ENCODE measurements at regions not wholly inside any gene's neighbourhood (a gene's known extent, or its start where the extent isn't known, plus 50 kb on each side); places are given as distances from the start of the nearest gene placed in this dataset.

DNA sequence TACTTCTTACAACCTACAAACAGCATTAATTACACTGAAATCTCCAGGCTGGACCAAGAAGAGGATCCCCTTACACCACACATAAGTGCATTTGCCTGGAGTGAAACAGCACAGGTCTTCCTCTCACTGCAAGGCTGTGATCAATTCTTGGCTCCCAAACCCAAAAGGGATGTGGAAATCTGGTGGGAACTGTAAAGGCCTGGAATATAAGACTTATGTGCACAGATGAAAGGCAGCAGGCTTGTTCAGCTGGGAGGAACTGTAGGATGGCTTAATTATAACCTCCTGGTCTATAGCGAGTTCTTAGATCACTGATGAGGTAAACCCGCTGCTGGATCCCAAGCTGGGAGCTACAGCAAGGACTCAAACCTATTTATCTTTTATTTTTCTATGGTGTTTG is 182.9 kb upstream of the TNC start:
- no peak overlapping the region for H3K27ac ChIP-seq (ENCODE audit: low read depth, low read length, severe bottlenecking)
- 81% methylated on average over 2 of the region's 2 CpGs; no CpG with 5 or more reads in 1 of the 2 experiments for WGBS, 2 experiments (ENCODE audit: insufficient coverage in 2 of 2)

DNA sequence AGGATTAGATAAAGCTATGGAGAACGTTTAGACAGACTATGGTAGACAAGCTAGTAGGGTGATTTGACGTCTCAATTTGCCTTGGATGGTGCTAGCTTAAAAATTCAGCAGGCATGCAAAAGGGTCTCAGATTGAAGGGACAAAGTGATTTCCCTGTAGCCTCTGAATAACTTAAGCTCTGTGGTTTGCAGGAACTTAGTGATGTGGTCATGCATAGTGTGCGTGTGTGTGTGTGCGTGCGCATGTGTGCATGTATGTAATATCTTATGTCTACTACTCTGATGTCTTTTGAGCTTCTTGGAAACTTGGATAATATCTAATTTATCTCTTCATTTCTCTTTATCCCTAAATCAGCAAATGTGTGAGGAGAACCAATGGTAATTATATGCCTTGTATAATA is 183.6 kb upstream of the TNC start:
- no peaks in the 10 kb centered on the region for H3K4me1 ChIP-seq (ENCODE audit: control insufficient read depth, insufficient read depth, low read length, poor library complexity, severe bottlenecking)
- H3K27ac ChIP-seq (ENCODE audit: low read depth, low read length, severe bottlenecking), result no peak overlapping the region
- 86 to 93% methylated on average over 2 of the region's 5 CpGs for WGBS, 2 experiments (ENCODE audit: insufficient coverage in 2 of 2)
- no peak overlapping the region for H3K4me3 ChIP-seq (ENCODE audit: extremely low read depth, insufficient read depth, low read length, poor library complexity, severe bottlenecking)
- H3K9me3 ChIP-seq (ENCODE audit: control insufficient read depth, low read length), result no peaks in the 10 kb centered on the region
- no peaks in the 10 kb centered on the region for H3K36me3 ChIP-seq (ENCODE audit: control insufficient read depth, insufficient read depth, low read length)

More for the DNA sequence above, 182.9 kb upstream of the TNC start:
- no peaks in the 10 kb centered on the region for H3K9me3 ChIP-seq (ENCODE audit: control insufficient read depth, low read length)
- no peaks in the 10 kb centered on the region for H3K36me3 ChIP-seq (ENCODE audit: control insufficient read depth, insufficient read depth, low read length)
- H3K4me1 ChIP-seq (ENCODE audit: control insufficient read depth, insufficient read depth, low read length, poor library complexity, severe bottlenecking), result no peaks in the 10 kb centered on the region
- no peak overlapping the region for H3K4me3 ChIP-seq (ENCODE audit: extremely low read depth, insufficient read depth, low read length, poor library complexity, severe bottlenecking)

DNA sequence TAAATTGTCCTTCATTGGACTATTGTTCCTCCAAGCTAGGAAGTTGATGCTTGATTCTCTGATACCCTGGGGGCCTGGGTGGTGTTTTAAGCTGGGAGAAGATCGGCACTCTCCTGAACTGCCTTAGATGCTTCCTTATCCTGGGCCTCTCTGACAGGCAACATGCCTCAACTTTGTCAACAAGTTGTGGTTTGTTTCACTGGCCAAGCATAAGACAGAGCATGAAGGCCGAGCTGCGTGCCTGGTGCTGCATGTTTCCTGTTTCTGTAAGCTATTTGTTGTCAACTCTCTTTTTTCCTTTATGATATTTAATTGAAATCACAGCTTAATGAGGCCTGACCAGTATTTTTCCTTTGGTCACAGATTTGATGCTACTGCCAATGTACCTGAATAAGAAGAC is 187.6 kb upstream of the TNC start:
- 85% methylated on average over 2 of the region's 3 CpGs; no CpG with 5 or more reads in 1 of the 2 experiments for WGBS, 2 experiments (ENCODE audit: insufficient coverage in 2 of 2)
- no peak overlapping the region for H3K27ac ChIP-seq (ENCODE audit: low read depth, low read length, severe bottlenecking)

DNA sequence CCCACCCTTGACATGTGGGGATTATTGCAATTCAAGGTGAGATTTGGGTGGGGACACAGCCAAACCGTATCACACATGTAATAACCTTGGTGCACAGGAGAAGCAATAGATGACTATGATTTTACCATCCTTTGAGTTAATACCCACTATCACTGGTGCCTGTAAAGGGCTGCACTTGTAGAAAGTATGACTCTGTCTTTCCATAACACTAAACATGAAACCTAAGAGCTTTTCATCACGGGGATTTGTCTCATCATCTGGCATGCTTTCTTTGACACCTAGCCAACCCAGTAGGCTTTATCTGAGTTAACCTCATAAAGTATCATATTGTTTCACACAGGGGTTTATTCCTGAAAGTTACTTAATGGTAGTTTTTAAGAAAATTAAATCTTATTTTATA is 188.9 kb upstream of the TNC start:
- 100% methylated on average over 1 of the region's 2 CpGs; no CpG with 5 or more reads in 1 of the 2 experiments for whole genome bisulfite sequencing, 2 experiments (ENCODE audit: insufficient coverage in 2 of 2)
- no peaks in the 10 kb centered on the region for H3K36me3 ChIP-seq (ENCODE audit: control insufficient read depth, insufficient read depth, low read length)
- no peak overlapping the region for H3K27ac ChIP-seq (ENCODE audit: low read depth, low read length, severe bottlenecking)
- no peak overlapping the region for H3K4me3 ChIP-seq (ENCODE audit: extremely low read depth, insufficient read depth, low read length, poor library complexity, severe bottlenecking)
- H3K9me3 ChIP-seq (ENCODE audit: control insufficient read depth, low read length), result peaks cover under 1% of the 10 kb centered on the region
- no peaks in the 10 kb centered on the region for H3K4me1 ChIP-seq (ENCODE audit: control insufficient read depth, insufficient read depth, low read length, poor library complexity, severe bottlenecking)

More for the DNA sequence above, 187.6 kb upstream of the TNC start:
- no peaks in the 10 kb centered on the region for H3K9me3 ChIP-seq (ENCODE audit: control insufficient read depth, low read length)
- H3K36me3 ChIP-seq (ENCODE audit: control insufficient read depth, insufficient read depth, low read length), result no peaks in the 10 kb centered on the region
- H3K4me1 ChIP-seq (ENCODE audit: control insufficient read depth, insufficient read depth, low read length, poor library complexity, severe bottlenecking), result no peaks in the 10 kb centered on the region
- H3K4me3 ChIP-seq (ENCODE audit: extremely low read depth, insufficient read depth, low read length, poor library complexity, severe bottlenecking), result no peak overlapping the region

DNA sequence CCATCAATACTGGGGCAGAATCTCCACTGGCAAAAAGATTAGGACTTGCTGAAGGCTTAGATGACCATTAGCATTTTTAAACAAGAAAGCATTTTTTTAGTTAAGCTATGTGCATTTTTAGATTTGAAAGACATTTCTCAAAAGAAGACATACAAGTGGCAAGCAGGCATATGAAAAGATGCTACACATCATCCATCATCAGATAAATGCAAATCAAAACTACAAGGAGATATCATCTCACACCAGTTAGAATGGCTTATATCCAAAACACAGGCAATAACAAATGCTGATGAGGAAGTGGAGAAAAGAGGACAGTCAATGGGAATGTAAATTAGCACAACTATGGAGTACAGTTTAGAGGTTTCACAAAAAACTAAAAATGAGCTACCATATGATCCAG is 195.6 kb upstream of the TNC start:
- H3K4me3 ChIP-seq (ENCODE audit: extremely low read depth, insufficient read depth, low read length, poor library complexity, severe bottlenecking), result no peak overlapping the region

DNA sequence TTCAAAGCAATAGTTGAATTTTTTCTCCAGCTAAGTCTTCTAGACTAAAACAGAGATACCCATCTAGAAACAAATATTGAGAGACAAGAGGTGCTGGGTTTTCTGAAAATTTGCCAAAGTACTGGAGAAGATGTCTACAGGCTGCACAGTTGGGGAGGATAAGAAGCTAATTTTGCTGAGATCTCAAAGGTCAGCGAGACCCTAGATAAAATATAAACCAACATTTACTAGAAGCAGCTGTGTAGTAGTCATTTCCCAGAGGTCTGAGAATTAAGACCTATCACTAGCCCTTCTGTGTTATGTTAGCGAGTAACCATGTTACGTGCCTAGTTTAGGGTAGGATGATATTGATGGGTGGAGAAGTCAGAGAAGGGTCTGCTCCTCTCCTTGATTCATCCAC is 208.5 kb upstream of the TNC start:
- Histone ChIP-seq H3K4me3 (ENCODE audit: extremely low read depth, insufficient read depth, low read length, poor library complexity, severe bottlenecking) (no peak overlapping the region), H3K9me3 (ENCODE audit: control insufficient read depth, low read length) (no peaks in the 10 kb centered on the region), H3K36me3 (ENCODE audit: control insufficient read depth, insufficient read depth, low read length) (no peaks in the 10 kb centered on the region), H3K27ac (ENCODE audit: low read depth, low read length, severe bottlenecking) (no peak overlapping the region), H3K4me1 (ENCODE audit: control insufficient read depth, insufficient read depth, low read length, poor library complexity, severe bottlenecking) (peaks cover 9% of the 10 kb centered on the region)
- WGBS, 2 experiments (ENCODE audit: insufficient coverage in 2 of 2), result no CpG with 5 or more reads among the region's 3 CpGs

More for the DNA sequence above, 195.6 kb upstream of the TNC start:
- Histone ChIP-seq H3K4me1 (ENCODE audit: control insufficient read depth, insufficient read depth, low read length, poor library complexity, severe bottlenecking) (no peaks in the 10 kb centered on the region), H3K9me3 (ENCODE audit: control insufficient read depth, low read length) (peaks cover 11% of the 10 kb centered on the region), H3K36me3 (ENCODE audit: control insufficient read depth, insufficient read depth, low read length) (no peaks in the 10 kb centered on the region), H3K27ac (ENCODE audit: low read depth, low read length, severe bottlenecking) (no peak overlapping the region)

DNA sequence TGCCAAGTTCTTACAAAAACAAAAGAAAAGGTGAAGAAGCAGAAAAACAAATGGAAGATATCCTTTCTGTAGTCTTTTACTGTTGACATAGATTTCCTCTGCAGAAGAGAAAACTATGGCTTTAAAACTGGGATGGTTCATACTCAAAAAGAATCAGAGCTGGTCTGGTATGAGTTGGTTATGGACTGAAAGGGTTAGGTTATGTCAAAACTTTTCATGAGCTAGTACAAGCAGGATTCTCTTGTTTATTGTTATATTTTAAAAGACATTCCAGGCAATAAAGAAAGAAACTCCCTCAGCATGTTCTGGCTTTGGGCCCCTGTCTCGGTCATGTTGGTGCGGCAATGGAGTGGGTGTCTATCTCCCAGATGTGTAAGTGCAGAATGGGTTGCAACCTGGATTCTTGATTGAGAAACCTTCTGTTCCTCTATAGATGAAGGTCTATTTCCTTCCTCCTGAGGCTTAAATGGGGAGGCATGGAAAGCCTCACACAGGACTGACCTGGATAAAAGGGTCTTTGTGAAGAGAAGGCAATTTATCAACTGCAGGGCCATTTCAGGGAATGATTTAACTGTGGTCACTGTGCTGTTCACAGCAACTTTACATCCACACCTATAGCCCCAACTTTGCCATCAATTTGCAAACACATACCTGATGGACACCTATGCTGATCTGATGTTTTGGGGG is 209.6 kb upstream of the TNC start:
- no peak overlapping the region for H3K4me3 ChIP-seq (ENCODE audit: extremely low read depth, insufficient read depth, low read length, poor library complexity, severe bottlenecking)
- peak overlapping the region; percentile 68 for H3K27ac ChIP-seq (ENCODE audit: low read depth, low read length, severe bottlenecking)
- H3K4me1 ChIP-seq (ENCODE audit: control insufficient read depth, insufficient read depth, low read length, poor library complexity, severe bottlenecking), result peaks cover 9% of the 10 kb centered on the region
- no peaks in the 10 kb centered on the region for H3K36me3 ChIP-seq (ENCODE audit: control insufficient read depth, insufficient read depth, low read length)
- no CpG with 5 or more reads among the region's 2 CpGs for WGBS, 2 experiments (ENCODE audit: insufficient coverage in 2 of 2)
- no peaks in the 10 kb centered on the region for H3K9me3 ChIP-seq (ENCODE audit: control insufficient read depth, low read length)

DNA sequence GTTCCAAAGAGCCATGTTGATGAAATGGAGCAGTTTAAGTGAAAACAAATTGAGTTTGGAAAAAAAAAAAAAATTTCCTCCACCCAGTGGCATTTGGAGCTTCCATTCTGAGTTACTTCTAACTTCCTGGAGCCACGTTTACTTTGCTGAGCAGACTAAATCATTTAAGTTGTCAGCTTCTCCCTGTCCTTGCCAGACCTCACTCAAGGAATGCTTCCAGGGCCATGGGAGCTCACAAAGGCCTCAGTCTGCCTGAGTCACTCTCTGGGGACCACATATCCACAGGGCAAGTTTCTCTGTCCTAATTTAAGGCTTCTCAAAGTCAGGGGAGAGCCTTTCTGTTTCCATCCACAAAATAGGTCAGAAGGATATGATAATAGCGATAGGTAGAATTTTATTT is 210.3 kb upstream of the TNC start:
- 20 to 29% methylated on average over 1 of the region's 2 CpGs for WGBS, 2 experiments (ENCODE audit: insufficient coverage in 2 of 2)
- Histone ChIP-seq H3K9me3 (ENCODE audit: control insufficient read depth, low read length) (no peaks in the 10 kb centered on the region), H3K4me3 (ENCODE audit: extremely low read depth, insufficient read depth, low read length, poor library complexity, severe bottlenecking) (no peak overlapping the region), H3K27ac (ENCODE audit: low read depth, low read length, severe bottlenecking) (peak overlapping the region; percentile 68), H3K36me3 (ENCODE audit: control insufficient read depth, insufficient read depth, low read length) (no peaks in the 10 kb centered on the region), H3K4me1 (ENCODE audit: control insufficient read depth, insufficient read depth, low read length, poor library complexity, severe bottlenecking) (peaks cover 9% of the 10 kb centered on the region)

DNA sequence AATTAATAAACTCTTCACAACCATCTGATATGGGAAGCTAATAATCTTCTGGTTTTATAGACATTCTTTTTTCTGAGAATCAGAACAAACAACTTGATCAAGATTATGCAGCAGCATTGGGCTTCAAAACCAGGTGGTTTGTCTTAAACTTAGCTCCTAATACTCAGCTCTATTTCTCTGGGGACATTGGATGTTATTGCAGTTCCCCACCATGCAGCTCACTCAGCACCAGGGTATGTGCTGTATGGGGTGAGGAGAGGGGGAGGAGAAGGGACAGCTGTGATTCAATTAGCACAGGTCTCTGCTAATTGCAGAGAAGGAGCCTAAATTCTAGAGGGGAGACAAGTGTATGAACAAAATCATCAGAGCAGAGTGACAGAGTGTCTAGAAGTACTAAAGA is 210.7 kb upstream of the TNC start:
- Histone ChIP-seq H3K4me1 (ENCODE audit: control insufficient read depth, insufficient read depth, low read length, poor library complexity, severe bottlenecking) (peaks cover 9% of the 10 kb centered on the region), H3K36me3 (ENCODE audit: control insufficient read depth, insufficient read depth, low read length) (no peaks in the 10 kb centered on the region), H3K9me3 (ENCODE audit: control insufficient read depth, low read length) (no peaks in the 10 kb centered on the region), H3K4me3 (ENCODE audit: extremely low read depth, insufficient read depth, low read length, poor library complexity, severe bottlenecking) (no peak overlapping the region), H3K27ac (ENCODE audit: low read depth, low read length, severe bottlenecking) (peak overlapping the region; percentile 68)

DNA sequence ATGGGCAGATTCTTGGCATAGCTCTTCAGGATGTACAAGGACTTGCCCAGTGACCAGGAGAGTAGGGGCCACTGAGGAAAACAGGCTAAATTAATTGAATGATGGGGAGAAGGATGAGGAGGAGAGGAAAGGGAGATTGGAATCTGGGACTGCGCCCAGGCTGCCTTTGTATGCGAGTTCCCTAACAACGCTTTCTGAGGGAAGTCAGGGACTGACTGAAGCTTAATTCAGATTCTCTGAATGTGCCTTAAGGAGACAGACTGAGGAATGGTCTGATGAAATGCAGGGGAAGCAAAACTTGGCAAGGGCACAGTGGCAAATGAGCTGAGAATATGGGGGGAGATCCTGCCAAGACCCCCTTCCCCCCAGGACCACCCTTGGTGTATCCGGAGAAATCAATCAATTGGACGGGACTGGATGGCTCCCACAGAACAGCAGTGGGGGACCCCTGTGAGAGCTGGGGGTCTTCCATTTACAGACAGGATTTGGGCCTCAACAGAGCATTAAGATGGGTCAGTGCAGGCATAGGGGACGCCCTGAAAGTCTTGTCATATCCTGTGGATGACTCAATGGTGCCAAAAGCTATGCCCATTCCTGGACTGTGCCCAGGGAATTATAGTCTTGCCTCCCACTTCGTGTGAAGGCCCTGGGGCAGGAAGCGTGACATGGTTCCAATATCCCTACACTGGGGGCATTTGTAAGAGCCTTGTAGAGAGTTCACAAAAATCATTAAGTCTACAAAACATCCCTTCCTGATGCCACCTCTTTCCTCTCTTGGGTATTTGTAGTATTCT is 215.5 kb upstream of the TNC start:
- Histone ChIP-seq H3K9me3 (ENCODE audit: control insufficient read depth, low read length) (no peaks in the 10 kb centered on the region), H3K27ac (ENCODE audit: low read depth, low read length, severe bottlenecking) (no peak overlapping the region), H3K36me3 (ENCODE audit: control insufficient read depth, insufficient read depth, low read length) (no peaks in the 10 kb centered on the region), H3K4me1 (ENCODE audit: control insufficient read depth, insufficient read depth, low read length, poor library complexity, severe bottlenecking) (peaks cover 4% of the 10 kb centered on the region), H3K4me3 (ENCODE audit: extremely low read depth, insufficient read depth, low read length, poor library complexity, severe bottlenecking) (no peak overlapping the region)
- 91 to 95% methylated on average over 4 to 8 of the region's 8 CpGs for WGBS, 2 experiments (ENCODE audit: insufficient coverage in 2 of 2)

DNA sequence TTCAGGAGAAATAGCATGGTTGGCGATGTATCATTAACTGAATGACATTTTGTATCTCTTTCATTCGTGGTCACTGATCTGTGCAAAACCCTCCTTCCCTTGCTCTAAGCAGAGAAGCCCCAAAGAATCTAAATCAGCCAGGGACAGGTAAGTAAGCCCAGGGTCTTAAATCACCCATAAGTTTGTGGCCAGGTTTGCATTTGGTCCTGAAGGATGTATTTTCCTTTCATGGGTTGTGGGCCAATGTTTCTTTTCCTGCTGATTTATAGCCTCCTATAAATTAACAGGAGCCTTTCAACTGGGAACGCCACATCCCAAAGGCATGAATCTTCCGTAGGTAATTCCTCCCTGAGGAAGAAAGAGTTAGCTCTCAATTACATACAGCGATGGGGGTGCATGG is 217.5 kb upstream of the TNC start:
- no peaks in the 10 kb centered on the region for H3K9me3 ChIP-seq (ENCODE audit: control insufficient read depth, low read length)
- no peaks in the 10 kb centered on the region for H3K4me1 ChIP-seq (ENCODE audit: control insufficient read depth, insufficient read depth, low read length, poor library complexity, severe bottlenecking)
- H3K27ac ChIP-seq (ENCODE audit: low read depth, low read length, severe bottlenecking), result no peak overlapping the region
- H3K4me3 ChIP-seq (ENCODE audit: extremely low read depth, insufficient read depth, low read length, poor library complexity, severe bottlenecking), result no peak overlapping the region
- WGBS, 2 experiments (ENCODE audit: insufficient coverage in 2 of 2), result 93 to 96% methylated on average over 2 to 3 of the region's 5 CpGs
- H3K36me3 ChIP-seq (ENCODE audit: control insufficient read depth, insufficient read depth, low read length), result no peaks in the 10 kb centered on the region

All from mesodermal cell (in vitro differentiated cells).